ENCODE measurements at regions not wholly inside any gene's neighbourhood (a gene's known extent, or its start where the extent isn't known, plus 50 kb on each side); places are given as distances from the start of the nearest gene placed in this dataset.
"Not testable (repeated sequence)": the region's sequence is repeated elsewhere in the genome, so short reads cannot be mapped to it uniquely, and the experiment has no call there.

DNA sequence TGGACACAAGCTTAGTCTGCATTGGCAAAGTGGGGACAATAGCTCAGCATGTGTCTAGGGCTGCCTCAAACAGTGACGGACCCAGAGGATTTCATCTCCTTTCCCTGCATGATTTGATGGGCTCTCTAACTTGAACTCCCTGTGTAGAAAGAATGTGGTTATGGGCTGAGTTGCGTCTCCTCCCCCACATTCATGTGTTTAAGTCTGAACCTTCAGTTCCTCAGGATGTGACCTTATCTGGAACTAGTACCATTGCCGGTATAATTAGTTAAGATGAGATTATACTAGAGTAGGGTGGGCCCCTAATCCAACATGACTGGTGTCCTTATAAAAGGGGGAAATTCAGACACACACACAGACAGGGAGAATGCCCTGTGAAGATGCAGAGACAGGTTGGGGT, 257.6 kb downstream of the BCL2L11 start:
- POLR2A ChIA-PET; H3K27me3 Mint-ChIP-seq; H3K27ac Mint-ChIP-seq; H3K36me3 Mint-ChIP-seq (ENCODE audit: low read depth); DNase-seq; H3K9me3 Mint-ChIP-seq (ENCODE audit: low read depth); H3K4me3 Mint-ChIP-seq; intact Hi-C loops (cut with DNase I, micrococcal nuclease); CTCF ChIA-PET: not testable (repeated sequence)
- peak; percentile 30 for ATAC-seq
- peaks cover 12% of the 10 kb centered on the region for H3K4me1 Mint-ChIP-seq

DNA sequence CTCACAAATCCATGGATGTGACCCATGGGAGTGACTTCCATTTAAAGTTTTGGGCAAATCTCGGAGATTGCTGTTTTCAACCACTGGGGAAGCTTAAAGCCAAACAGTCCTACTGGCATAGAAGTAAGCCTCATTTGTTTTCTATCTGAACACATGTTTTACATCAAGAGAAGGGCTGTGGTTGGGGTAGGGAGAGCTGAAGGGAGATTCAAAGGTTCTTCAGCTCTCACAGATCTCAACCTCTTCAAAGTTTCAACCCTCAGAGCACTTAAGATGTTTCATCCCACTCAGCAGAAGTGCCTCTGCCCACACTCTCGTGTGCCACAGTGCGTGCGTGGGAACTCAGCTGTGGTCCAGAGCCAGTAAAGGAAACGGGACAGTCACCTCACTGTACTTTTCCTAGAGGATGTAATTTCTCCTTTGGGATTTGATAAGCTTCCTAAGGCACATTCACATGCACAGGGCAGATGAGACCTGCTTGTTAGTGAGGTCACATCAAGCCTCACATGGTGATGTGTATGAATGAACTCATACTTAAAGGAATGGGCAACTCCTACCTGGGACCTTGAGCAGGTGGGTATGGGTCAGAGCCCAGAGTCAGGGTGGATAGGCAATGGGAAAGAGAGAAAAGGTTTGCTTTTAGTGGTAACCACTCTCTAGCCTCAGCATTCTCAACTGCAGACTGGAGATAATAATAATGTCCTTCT, 260.2 kb downstream of the BCL2L11 start:
- POLR2A ChIA-PET; DNase-seq; CTCF ChIA-PET; H3K9me3 Mint-ChIP-seq (ENCODE audit: low read depth); H3K27me3 Mint-ChIP-seq; H3K27ac Mint-ChIP-seq; H3K36me3 Mint-ChIP-seq (ENCODE audit: low read depth); H3K4me3 Mint-ChIP-seq; intact Hi-C loops (cut with DNase I, micrococcal nuclease): not testable (repeated sequence)
- peak; percentile 75 for ATAC-seq
- H3K4me1 Mint-ChIP-seq = peaks cover 12% of the 10 kb centered on the region

DNA sequence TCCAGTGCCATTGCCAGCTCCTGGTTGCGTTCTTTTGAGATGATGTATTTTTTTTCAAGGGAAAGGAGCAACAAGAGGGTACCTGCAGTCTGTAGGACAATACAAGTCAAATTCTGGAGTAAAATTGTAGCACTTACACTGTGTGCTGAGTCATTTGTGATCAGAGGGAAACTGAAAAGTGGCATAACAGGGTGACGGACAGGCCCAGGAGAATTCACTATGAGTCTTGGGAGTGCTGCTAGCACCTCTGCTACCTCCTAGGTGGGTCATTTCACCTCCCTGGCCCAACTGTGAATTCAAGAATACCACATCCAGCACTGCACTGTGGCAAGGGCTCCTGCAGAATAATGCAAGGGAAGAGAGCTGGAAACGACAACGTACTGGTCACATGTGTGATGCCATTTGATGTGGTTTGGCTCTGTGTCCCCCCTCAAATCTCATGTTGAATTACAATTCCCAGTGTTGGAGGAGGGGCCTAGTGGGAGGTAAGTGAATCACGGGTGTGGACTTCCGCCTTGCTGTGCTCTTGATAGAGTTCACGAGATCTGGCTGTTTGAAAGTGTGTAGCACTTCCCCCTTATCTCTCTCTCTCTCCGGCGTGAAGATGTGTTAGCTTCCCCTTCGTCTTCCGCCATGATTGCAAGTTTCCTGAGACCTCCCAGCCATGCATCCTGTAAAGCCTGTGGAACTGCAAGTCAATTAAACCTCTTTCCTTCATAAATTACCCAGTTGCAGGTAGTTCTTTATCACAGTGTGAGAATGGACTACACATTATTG, 261.0 kb downstream of the BCL2L11 start:
- H3K36me3 Mint-ChIP-seq (ENCODE audit: low read depth); H3K4me3 Mint-ChIP-seq; DNase-seq; H3K27me3 Mint-ChIP-seq; intact Hi-C loops (cut with DNase I, micrococcal nuclease); CTCF ChIA-PET; H3K9me3 Mint-ChIP-seq (ENCODE audit: low read depth); H3K27ac Mint-ChIP-seq; POLR2A ChIA-PET: not testable (repeated sequence)
- ATAC-seq = peak; percentile 52
- peaks cover 12% of the 10 kb centered on the region for H3K4me1 Mint-ChIP-seq

DNA sequence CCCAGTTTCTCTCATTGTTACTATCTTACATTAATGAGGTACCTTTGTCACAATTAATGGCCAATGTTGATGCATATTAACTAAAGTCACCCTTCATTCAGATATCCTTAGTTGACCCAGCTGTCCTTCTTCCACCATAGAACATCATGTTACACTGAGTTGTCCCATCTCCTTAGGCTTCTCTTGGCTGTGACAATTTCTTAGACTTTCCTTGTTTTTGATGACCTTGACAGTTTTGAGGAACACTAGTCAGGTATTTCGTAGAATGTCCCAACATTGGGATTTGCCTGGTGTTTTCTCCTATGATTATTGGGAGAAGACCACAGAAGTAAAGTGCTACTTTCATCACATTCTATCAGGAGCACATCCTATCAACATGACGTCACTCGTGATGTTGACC, 261.8 kb downstream of the BCL2L11 start:
- H3K36me3 Mint-ChIP-seq (ENCODE audit: low read depth); CTCF ChIA-PET; H3K4me3 Mint-ChIP-seq; H3K27ac Mint-ChIP-seq; ATAC-seq; H3K27me3 Mint-ChIP-seq; POLR2A ChIA-PET; intact Hi-C loops (cut with DNase I, micrococcal nuclease); DNase-seq; H3K9me3 Mint-ChIP-seq (ENCODE audit: low read depth): not testable (repeated sequence)
- peaks cover 12% of the 10 kb centered on the region for H3K4me1 Mint-ChIP-seq

- H3K27me3 Mint-ChIP-seq; H3K27ac Mint-ChIP-seq; H3K9me3 Mint-ChIP-seq (ENCODE audit: low read depth); ATAC-seq; DNase-seq; CTCF ChIA-PET; H3K36me3 Mint-ChIP-seq (ENCODE audit: low read depth); intact Hi-C loops (cut with DNase I, micrococcal nuclease); POLR2A ChIA-PET; H3K4me3 Mint-ChIP-seq: not testable (repeated sequence)
- peaks cover 12% of the 10 kb centered on the region for H3K4me1 Mint-ChIP-seq
These were observed 262.6 kb downstream of the BCL2L11 start for GRCh38 chr2:111383311-111383710.

- intact Hi-C loops (cut with DNase I, micrococcal nuclease); POLR2A ChIA-PET; H3K27me3 Mint-ChIP-seq; H3K27ac Mint-ChIP-seq; H3K9me3 Mint-ChIP-seq (ENCODE audit: low read depth); H3K36me3 Mint-ChIP-seq (ENCODE audit: low read depth); ATAC-seq; H3K4me3 Mint-ChIP-seq; CTCF ChIA-PET; DNase-seq: not testable (repeated sequence)
- peaks cover 11% of the 10 kb centered on the region for H3K4me1 Mint-ChIP-seq
These were observed 264.7 kb downstream of the BCL2L11 start for GRCh38 chr2:111385226-111385957.

DNA sequence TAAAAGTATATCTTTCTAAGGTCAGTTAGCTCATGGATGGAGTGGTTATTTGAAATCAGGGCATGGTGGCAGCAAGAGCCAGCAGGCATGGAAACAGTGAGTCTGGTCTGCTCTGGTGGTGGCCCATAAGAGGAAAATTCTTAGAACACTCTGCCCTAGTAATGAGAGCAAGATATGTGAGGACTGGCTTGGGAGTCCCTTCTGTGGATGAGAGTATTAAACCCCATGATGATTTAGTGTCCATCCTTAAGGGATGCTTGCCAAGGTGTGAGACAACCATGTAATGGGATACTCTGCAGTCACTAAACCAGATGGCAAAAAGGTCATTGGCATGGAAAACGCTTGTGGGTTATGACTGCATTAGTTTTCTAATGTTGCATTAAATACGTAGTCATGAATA, 269.9 kb downstream of the BCL2L11 start:
- DNase-seq; H3K9me3 Mint-ChIP-seq (ENCODE audit: low read depth); intact Hi-C loops (cut with DNase I, micrococcal nuclease); ATAC-seq; H3K4me1 Mint-ChIP-seq; POLR2A ChIA-PET; CTCF ChIA-PET; H3K27ac Mint-ChIP-seq; H3K36me3 Mint-ChIP-seq (ENCODE audit: low read depth); H3K27me3 Mint-ChIP-seq; H3K4me3 Mint-ChIP-seq: not testable (repeated sequence)

DNA sequence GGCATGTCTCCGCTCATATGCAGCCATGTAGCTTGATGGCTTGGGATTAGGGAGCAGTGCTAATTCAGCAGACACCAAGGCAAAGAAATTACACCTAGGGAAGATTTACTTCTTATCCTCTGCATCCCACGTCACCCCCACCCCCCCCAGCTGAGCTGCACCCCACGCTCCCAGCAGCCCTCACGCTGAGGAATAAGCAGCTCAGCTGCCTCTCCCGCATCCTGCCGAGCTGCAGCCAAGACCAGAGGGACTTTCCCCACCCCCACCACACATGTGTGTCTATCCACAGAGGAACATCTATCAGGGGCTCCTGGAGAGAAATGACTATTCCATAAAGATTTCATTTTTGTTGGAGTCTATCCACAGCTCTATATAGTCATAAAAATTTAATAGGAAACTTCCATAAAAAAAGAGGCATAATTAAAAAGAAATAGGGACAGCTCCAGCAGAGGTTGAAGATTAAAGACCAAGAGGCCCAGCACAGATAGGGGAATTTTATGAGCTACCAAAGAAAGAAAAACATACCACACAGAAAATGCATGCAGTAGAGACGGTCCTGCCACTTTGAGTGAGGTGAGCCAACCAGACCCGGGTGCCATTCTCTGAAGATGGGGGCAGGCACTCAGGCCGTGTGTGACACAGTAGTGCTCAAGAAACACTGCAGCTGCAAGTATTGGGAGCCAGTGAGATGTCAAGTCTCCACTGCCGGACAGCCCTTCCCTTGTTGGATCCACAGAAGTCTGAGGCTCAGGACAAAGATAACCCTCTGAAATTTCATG, 274.8 kb downstream of the BCL2L11 start:
- H3K27ac Mint-ChIP-seq, H3K4me1 Mint-ChIP-seq, POLR2A ChIA-PET: not testable (repeated sequence)

GRCh38 chr2:111400598-111401253, 280.0 kb downstream of the BCL2L11 start:
- peak; percentile 16 for ATAC-seq
- H3K36me3 Mint-ChIP-seq (ENCODE audit: low read depth); DNase-seq; H3K27me3 Mint-ChIP-seq; H3K9me3 Mint-ChIP-seq (ENCODE audit: low read depth); H3K4me3 Mint-ChIP-seq; H3K27ac Mint-ChIP-seq; intact Hi-C loops (cut with DNase I, micrococcal nuclease); CTCF ChIA-PET; H3K4me1 Mint-ChIP-seq; POLR2A ChIA-PET: not testable (repeated sequence)

More for the DNA sequence above, 274.8 kb downstream of the BCL2L11 start:
- H3K4me3 Mint-ChIP-seq; H3K9me3 Mint-ChIP-seq (ENCODE audit: low read depth); intact Hi-C loops (cut with DNase I, micrococcal nuclease); CTCF ChIA-PET; H3K36me3 Mint-ChIP-seq (ENCODE audit: low read depth); H3K27me3 Mint-ChIP-seq: not testable (repeated sequence)
- ATAC-seq (peak; percentile 88), DNase-seq (peak; percentile 70)

DNA sequence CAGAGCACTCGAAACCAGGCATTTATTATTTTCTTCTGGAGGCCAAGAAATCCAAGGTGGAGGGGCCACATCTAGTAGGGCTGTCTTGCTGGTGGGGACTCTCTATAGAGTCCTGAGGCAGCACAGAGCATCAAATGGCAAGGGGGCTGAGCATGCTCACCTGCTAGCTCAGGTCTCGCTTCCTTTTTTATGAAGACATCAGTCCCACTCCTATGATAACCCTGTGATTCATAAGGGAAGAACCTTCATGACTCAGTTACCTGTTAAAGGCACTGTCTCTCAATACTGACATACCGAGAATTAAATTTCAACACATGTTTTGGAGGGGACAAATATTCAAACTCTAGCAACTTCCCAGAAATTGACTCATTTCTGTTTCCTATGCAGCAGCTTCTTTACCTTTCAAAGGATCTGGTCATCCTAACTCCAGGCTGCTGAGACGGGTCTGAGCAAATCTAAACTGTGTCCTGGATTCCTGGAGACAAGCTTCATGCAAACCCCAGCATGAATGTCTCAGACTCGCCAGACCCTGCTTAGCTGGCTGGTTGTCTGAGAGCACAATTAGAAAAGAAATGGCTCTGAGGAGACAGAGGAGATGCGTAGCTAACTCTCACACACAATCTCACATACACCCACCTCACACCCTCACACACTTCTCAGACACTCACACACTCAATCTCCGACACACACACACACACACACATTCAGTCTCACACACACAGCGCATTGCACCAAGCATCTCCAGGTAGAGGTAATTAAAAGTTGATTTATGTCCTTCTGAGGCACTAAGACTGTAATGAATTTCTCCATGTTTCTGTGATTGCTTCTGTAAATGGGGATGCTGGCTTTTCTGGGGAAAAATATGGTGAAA, 280.8 kb downstream of the BCL2L11 start:
- ATAC-seq = peak; percentile 86
- intact Hi-C loops (cut with DNase I, micrococcal nuclease); CTCF ChIA-PET; H3K4me1 Mint-ChIP-seq; H3K27me3 Mint-ChIP-seq; H3K4me3 Mint-ChIP-seq; DNase-seq; H3K36me3 Mint-ChIP-seq (ENCODE audit: low read depth); H3K9me3 Mint-ChIP-seq (ENCODE audit: low read depth): not testable (repeated sequence)
- peak overlapping the region; percentile 40 for H3K27ac Mint-ChIP-seq
- POLR2A ChIA-PET = interaction anchor here (0.6 kb wide), 1 partner anchor 305 kb away, joined by 4 read pairs; no protein-coding TSS in a partner anchor

All from activated CD4-positive, alpha-beta T cell treated with anti-CD3 and anti-CD28 coated beads for 36 hours (primary cell).